ENCODE measurements at regions not wholly inside any gene's neighbourhood (a gene's known extent, or its start where the extent isn't known, plus 50 kb on each side); places are given as distances from the start of the nearest gene placed in this dataset.

GRCh38 chr20:48569679-48570078 is 258.1 kb downstream of the PREX1 start:
- no peaks in the 10 kb centered on the region for H3K4me1 ChIP-seq (ENCODE audit: control insufficient read depth, insufficient read depth, low read length)
- ChIA-PET SMC1A (ENCODE audit: uncharacterized antibody, unreplicated experiment) (no interaction called here), RAD21 (ENCODE audit: unreplicated experiment) (interaction anchor here (0.6 kb wide), 1 partner anchor 574 kb away, joined by 4 read pairs; no protein-coding TSS in a partner anchor), CTCF (no interaction called here), POLR2A (no interaction called here)
- no peak for FAIRE-seq
- no peaks in the 10 kb centered on the region for H4K20me1 ChIP-seq (ENCODE audit: control insufficient read depth, insufficient read depth)
- no peak for DNase-seq (ENCODE audit: low read depth, low spot score)
- peaks cover 2 to 6% of the 10 kb centered on the region in 2 experiments; a peak in 3 of 4 replicates for H3K27me3 ChIP-seq (replicated peaks in 1 of 2; ENCODE audit: control insufficient read depth in 2 of 2, insufficient read depth in 2 of 2, low read length in 1 of 2)
- no peak overlapping the region for H2AFZ ChIP-seq (ENCODE audit: control insufficient read depth, low read depth, low read length)
- WGBS (ENCODE audit: insufficient coverage, insufficient replicate concordance, low lambda C conversion rate, missing lambda C conversion rate) = 56% methylated on average over 9 of the region's 9 CpGs
- no peak for ATAC-seq
- H3K79me2 ChIP-seq (ENCODE audit: control insufficient read depth, insufficient read depth, low read length) = no peaks in the 10 kb centered on the region
- no peaks in the 10 kb centered on the region for H3K36me3 ChIP-seq (ENCODE audit: control insufficient read depth in 2 of 2, insufficient read depth in 2 of 2, low read length in 1 of 2)
- H3K27ac ChIP-seq (ENCODE audit: control insufficient read depth, insufficient read depth) = no peak overlapping the region
- TF ChIP-seq PAX5 (IDR thresholded peaks at IDR 0.05; ENCODE audit: borderline replicate concordance, low read depth, low read length) = no peak
- no peak for TF ChIP-seq POLR2AphosphoS2 (IDR thresholded peaks at IDR 0.05; ENCODE audit: low read depth, low read length)
- TF ChIP-seq IRF5 (IDR thresholded peaks at IDR 0.05; ENCODE audit: borderline replicate concordance) = no peak
- no peak for TF ChIP-seq ZZZ3 (IDR thresholded peaks at IDR 0.05; ENCODE audit: control insufficient read depth, insufficient read length, low read depth)
- no peak overlapping the region for H3K4me3 ChIP-seq
- H3K4me2 ChIP-seq (ENCODE audit: control insufficient read depth, insufficient read depth) = no peak overlapping the region
- intact Hi-C loops (cut with micrococcal nuclease; ENCODE audit: unreplicated experiment) = no loop called here
- BruUV-seq (replicated peaks) = no TSS peak
- H3K9ac ChIP-seq (ENCODE audit: control insufficient read depth, insufficient read depth, low read length) = no peak overlapping the region
- H3K9me3 ChIP-seq (replicated peaks; ENCODE audit: control insufficient read depth, insufficient read depth, low read length) = no peaks in the 10 kb centered on the region
- in situ Hi-C loops (cut with MboI) = no loop called here

- intact Hi-C loops (cut with micrococcal nuclease; ENCODE audit: unreplicated experiment) = no loop called here
- Histone ChIP-seq H2AFZ (ENCODE audit: control insufficient read depth, low read depth, low read length) (no peak overlapping the region), H3K9ac (ENCODE audit: control insufficient read depth, insufficient read depth, low read length) (no peak overlapping the region), H3K36me3 (ENCODE audit: control insufficient read depth in 2 of 2, insufficient read depth in 2 of 2, low read length in 1 of 2) (no peaks in the 10 kb centered on the region), H3K79me2 (ENCODE audit: control insufficient read depth, insufficient read depth, low read length) (no peaks in the 10 kb centered on the region), H3K9me3 (replicated peaks; ENCODE audit: control insufficient read depth, insufficient read depth, low read length) (no peaks in the 10 kb centered on the region; the same call in 2 of the 3 replicates), H4K20me1 (ENCODE audit: control insufficient read depth, insufficient read depth) (no peaks in the 10 kb centered on the region), H3K4me1 (ENCODE audit: control insufficient read depth, insufficient read depth, low read length) (no peaks in the 10 kb centered on the region), H3K27me3 (replicated peaks in 1 of 2; ENCODE audit: control insufficient read depth in 2 of 2, insufficient read depth in 2 of 2, low read length in 1 of 2) (peaks cover 2 to 6% of the 10 kb centered on the region in 2 experiments; a peak in 3 of 4 replicates), H3K27ac (ENCODE audit: control insufficient read depth, insufficient read depth) (no peak overlapping the region), H3K4me2 (ENCODE audit: control insufficient read depth, insufficient read depth) (no peak overlapping the region), H3K4me3 (no peak overlapping the region)
- ATAC-seq (no peak), FAIRE-seq (no peak), DNase-seq (ENCODE audit: low read depth, low spot score) (no peak)
- ChIA-PET SMC1A (ENCODE audit: uncharacterized antibody, unreplicated experiment) (interaction anchor here (0.6 kb wide), 1 partner anchor 600 kb away, joined by 3 read pairs; no protein-coding TSS in a partner anchor), POLR2A (no interaction called here), RAD21 (ENCODE audit: unreplicated experiment) (interaction anchor here (0.8 kb wide), 1 partner anchor 52 kb away, joined by 3 read pairs; no protein-coding TSS in a partner anchor), CTCF (interaction anchor here (0.8 kb wide), 1 partner anchor 52 kb away, joined by 3 read pairs; no protein-coding TSS in a partner anchor)
- in situ Hi-C loops (cut with MboI) = no loop called here
- 39% methylated on average over 5 of the region's 5 CpGs for WGBS (ENCODE audit: insufficient coverage, insufficient replicate concordance, low lambda C conversion rate, missing lambda C conversion rate)
- no TSS peak for BruUV-seq (replicated peaks)
- TF ChIP-seq PKNOX1 (IDR thresholded peaks at IDR 0.05) (no peak), TARDBP (IDR thresholded peaks at IDR 0.05; ENCODE audit: borderline replicate concordance) (no peak), CHD4 (IDR thresholded peaks at IDR 0.05) (no peak), MYC (IDR thresholded peaks at IDR 0.05; ENCODE audit: insufficient read depth, insufficient read length, insufficient replicate concordance, low read length, severe bottlenecking) (no peak), ZNF274 (IDR thresholded peaks at IDR 0.05; ENCODE audit: insufficient read depth, insufficient read length) (no peak), HCFC1 (IDR thresholded peaks at IDR 0.05; ENCODE audit: low read length) (no peak), ZNF592 (IDR thresholded peaks at IDR 0.05) (no peak)
Measured at GRCh38 chr20:48568520-48568919, 259.3 kb downstream of the PREX1 start.
